PC-9 (cell line): ENCODE measurements at regions not wholly inside any gene's neighbourhood (a gene's known extent, or its start where the extent isn't known, plus 50 kb on each side); places are given as distances from the start of the nearest gene placed in this dataset.

Experiments
- EZH2 ChIP-seq: fragments of 200-600 bp; sonication (generic); IDR thresholded peaks from 2 replicates; pipeline ENCODE4 v1.8.0; 2017; ENCODE audit warnings: antibody characterized with exemption, low read depth
- TF ChIP-seq, protein P1 (sequence below): fragments of 200-600 bp; sonication (generic); conservative IDR thresholded peaks from 2 replicates; pipeline ENCODE4 v1.6.1; 2017; ENCODE audit warnings: mixed run types, antibody characterized with exemption, mild to moderate bottlenecking, moderate library complexity

DNA sequence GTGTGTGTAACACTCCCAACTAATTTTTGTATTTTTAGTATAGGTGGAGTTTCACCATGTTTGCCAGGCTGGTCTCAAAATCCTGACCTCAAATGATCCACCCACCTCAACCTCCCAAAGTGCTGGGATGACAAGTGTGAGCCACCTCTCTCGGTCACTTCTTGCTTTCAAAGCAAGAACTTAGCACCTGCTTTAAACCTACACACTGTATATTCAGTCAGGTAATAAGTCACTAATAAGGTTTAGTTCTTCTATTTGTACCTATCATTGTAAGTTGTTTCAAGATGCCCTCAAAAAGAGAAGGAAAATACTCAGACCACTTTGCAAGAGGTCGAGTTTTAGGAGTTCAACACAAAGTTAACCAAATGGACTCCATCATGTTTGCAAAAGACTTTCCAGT, 431.3 kb downstream of the MRPL39 start:
- TF ChIP-seq, protein P1, sequence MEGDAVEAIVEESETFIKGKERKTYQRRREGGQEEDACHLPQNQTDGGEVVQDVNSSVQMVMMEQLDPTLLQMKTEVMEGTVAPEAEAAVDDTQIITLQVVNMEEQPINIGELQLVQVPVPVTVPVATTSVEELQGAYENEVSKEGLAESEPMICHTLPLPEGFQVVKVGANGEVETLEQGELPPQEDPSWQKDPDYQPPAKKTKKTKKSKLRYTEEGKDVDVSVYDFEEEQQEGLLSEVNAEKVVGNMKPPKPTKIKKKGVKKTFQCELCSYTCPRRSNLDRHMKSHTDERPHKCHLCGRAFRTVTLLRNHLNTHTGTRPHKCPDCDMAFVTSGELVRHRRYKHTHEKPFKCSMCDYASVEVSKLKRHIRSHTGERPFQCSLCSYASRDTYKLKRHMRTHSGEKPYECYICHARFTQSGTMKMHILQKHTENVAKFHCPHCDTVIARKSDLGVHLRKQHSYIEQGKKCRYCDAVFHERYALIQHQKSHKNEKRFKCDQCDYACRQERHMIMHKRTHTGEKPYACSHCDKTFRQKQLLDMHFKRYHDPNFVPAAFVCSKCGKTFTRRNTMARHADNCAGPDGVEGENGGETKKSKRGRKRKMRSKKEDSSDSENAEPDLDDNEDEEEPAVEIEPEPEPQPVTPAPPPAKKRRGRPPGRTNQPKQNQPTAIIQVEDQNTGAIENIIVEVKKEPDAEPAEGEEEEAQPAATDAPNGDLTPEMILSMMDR: no peak
- TF ChIP-seq EZH2: no peak
